Coronary artery (tissue), 2 donors: ENCODE measurements at regions not wholly inside any gene's neighbourhood (a gene's known extent, or its start where the extent isn't known, plus 50 kb on each side); places are given as distances from the start of the nearest gene placed in this dataset.

ENCODE experiments used
- DNase-seq: peaks from one replicate; pipeline ENCODE4 v3.0.0-alpha.2; 2017; ENCODE audit warnings: low spot score
- H3K27ac ChIP-seq, 2 donors: fragments of 200-600 bp; sonication (generic); one replicate each; pipeline ENCODE4 v1.5.1; 2016 to 2019
- H3K4me3 ChIP-seq: fragments of 200-600 bp; sonication (generic); 2 replicates; pipeline ENCODE4 v1.5.1; 2016; ENCODE audit warnings: mild to moderate bottlenecking, moderate library complexity
- TF ChIP-seq, protein P1 (sequence below): fragments of 200-600 bp; sonication (generic); IDR thresholded peaks from one replicate; pipeline ENCODE4 v1.5.1; 2019; ENCODE audit warnings: antibody characterized with exemption

- DNase-seq, result no peak
- TF ChIP-seq, protein P1, sequence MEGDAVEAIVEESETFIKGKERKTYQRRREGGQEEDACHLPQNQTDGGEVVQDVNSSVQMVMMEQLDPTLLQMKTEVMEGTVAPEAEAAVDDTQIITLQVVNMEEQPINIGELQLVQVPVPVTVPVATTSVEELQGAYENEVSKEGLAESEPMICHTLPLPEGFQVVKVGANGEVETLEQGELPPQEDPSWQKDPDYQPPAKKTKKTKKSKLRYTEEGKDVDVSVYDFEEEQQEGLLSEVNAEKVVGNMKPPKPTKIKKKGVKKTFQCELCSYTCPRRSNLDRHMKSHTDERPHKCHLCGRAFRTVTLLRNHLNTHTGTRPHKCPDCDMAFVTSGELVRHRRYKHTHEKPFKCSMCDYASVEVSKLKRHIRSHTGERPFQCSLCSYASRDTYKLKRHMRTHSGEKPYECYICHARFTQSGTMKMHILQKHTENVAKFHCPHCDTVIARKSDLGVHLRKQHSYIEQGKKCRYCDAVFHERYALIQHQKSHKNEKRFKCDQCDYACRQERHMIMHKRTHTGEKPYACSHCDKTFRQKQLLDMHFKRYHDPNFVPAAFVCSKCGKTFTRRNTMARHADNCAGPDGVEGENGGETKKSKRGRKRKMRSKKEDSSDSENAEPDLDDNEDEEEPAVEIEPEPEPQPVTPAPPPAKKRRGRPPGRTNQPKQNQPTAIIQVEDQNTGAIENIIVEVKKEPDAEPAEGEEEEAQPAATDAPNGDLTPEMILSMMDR, result no peak
- H3K27ac ChIP-seq, result no peak overlapping the region
Measured at GRCh38 chr9:89720696-89721175, 115.9 kb downstream of the GADD45G start.

GRCh38 chr9:89721176-89721700, 116.4 kb downstream of the GADD45G start:
- no peak overlapping the region for H3K27ac ChIP-seq
- H3K4me3 ChIP-seq, result no peak overlapping the region
- DNase-seq, result no peak
- TF ChIP-seq, protein P1, result no peak

More at GRCh38 chr9:89720696-89721175, 115.9 kb downstream of the GADD45G start:
- no peak overlapping the region for H3K4me3 ChIP-seq

DNA sequence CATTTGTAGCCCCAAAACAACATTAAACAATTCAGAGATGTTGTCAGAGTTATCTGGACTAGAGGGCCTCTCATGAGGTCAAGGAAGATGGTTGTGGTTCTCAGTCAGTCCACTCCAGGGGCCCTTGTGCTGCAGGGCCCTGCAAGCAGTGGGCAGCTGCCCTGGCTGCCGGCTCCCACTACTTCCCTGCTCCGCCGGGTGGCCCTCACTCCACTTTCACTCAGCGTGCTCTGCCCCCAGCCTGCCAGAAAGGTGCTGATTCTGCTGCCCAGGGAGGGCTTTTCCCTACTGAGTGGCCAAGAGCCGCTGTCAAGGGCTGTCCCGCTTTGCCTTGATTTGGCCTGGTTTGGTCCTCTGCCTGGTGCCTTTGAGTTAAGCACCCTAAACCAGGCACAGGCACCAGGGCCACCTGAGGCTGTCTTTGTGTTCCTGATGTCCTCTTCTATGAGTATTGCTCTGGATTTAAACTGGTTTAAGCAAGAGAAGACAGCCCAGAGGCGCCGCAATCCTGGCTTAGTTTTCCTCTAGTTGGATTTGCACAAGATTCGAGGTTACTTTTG, 117.2 kb downstream of the GADD45G start:
- Histone ChIP-seq H3K27ac (no peak overlapping the region), H3K4me3 (no peak overlapping the region)
- TF ChIP-seq, protein P1, result no peak
- no peak for DNase-seq

DNA sequence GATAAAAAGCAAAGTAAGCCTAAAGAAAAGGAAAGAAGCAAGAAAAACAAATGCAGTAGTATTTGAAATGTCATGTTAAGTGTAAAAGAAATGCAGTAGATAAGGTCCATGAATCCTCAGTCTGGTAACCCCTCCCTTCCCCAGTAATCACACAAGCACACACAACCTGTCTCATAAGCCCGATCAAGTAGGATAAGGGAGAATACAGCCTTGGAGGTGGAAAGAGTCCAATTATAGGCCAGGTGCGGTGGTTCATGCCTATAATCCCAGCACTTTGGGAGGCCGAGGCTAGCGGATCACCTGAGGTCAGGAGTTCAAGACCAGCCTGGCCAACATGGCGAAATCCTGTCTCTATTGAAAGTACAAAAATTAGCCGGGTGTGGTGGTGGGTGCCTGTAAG, 117.9 kb downstream of the GADD45G start:
- H3K4me3 ChIP-seq, result no peak overlapping the region
- TF ChIP-seq, protein P1, result no peak
- no peak overlapping the region for H3K27ac ChIP-seq
- no peak for DNase-seq

DNA sequence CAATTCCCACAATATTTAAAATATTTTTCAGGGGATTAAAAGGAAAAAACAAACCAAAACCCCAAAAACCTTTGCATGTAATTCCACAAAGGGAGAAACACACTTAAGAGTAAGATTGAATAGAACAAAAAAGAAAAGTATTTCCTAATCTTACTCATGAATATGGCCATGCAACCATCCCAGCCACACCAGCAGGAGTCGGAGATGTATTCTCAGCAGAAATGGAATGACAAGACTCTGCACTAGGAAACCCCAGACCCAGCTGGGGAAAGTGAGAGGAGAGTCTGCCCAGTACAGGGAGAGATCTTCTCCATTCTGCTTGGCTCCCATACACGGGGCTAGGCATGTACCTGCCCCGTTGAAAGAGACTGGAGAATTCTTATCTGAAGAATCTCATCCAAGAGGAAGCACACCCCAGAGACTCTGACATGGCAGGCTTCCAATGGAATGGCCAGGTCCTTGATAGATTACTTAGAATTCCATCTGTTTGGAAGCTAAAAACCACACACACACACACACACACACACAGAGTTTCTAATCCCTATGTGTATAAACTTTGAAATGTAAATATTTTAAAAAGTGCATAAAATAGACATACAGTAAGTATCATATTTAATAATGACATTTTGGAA, 118.8 kb downstream of the GADD45G start:
- no peak overlapping the region for H3K4me3 ChIP-seq
- TF ChIP-seq, protein P1, result no peak
- no peak overlapping the region for H3K27ac ChIP-seq
- DNase-seq, result no peak

DNA sequence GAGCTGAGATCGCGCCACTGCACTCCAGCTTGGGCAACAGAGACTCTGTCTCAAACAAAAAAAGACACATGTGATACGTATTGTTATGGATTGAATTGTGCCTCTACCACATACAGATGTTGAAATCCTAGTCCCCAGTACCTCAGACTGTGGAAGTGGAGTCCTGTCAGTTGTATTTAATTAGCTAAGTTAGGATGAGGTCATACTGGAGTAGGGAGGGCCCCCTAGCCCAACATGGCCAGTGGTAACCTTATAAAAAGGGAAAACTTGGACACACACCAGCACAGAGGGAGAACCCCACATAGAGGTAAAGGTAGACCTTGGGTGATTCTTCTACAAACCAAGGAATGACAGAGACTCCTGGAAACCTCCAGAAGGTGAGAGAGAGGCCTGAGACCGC, 119.8 kb downstream of the GADD45G start:
- no peak for DNase-seq
- TF ChIP-seq, protein P1, result no peak
- Histone ChIP-seq H3K27ac (no peak overlapping the region), H3K4me3 (no peak overlapping the region)

- H3K4me3 ChIP-seq, result no peak overlapping the region
- TF ChIP-seq, protein P1, result no peak
- no peak overlapping the region for H3K27ac ChIP-seq
- no peak for DNase-seq
Measured at GRCh38 chr9:89725271-89725670, 120.5 kb downstream of the GADD45G start.
